EH (cell line): ENCODE measurements at regions not wholly inside any gene's neighbourhood (a gene's known extent, or its start where the extent isn't known, plus 50 kb on each side); places are given as distances from the start of the nearest gene placed in this dataset.
"Not testable (repeated sequence)": the region's sequence is repeated elsewhere in the genome, so short reads cannot be mapped to it uniquely, and the experiment has no call there.

Experiments used
- DNase-seq: peaks from one replicate; pipeline ENCODE4 v3.0.0-alpha.2; 2015; ENCODE audit warnings: low read depth

GRCh38 chr2:149703281-149703680, 115.7 kb upstream of the MMADHC start:
- peak; percentile 25 for DNase-seq

GRCh38 chr2:149702571-149702970, 115.0 kb upstream of the MMADHC start:
- no peak for DNase-seq

GRCh38 chr2:149701241-149701640, 113.7 kb upstream of the MMADHC start:
- DNase-seq, result no peak

GRCh38 chr2:149692961-149693396, 105.4 kb upstream of the MMADHC start:
- DNase-seq, result peak; percentile 81

- peak; percentile 39 for DNase-seq
Measured at GRCh38 chr2:149690825-149691224, 103.2 kb upstream of the MMADHC start.

GRCh38 chr2:149687052-149687427, 99.5 kb upstream of the MMADHC start:
- no peak for DNase-seq

- no peak for DNase-seq
Measured at GRCh38 chr2:149686136-149687051, 98.8 kb upstream of the MMADHC start.

GRCh38 chr2:149685401-149685800, 97.8 kb upstream of the MMADHC start:
- not testable (repeated sequence) for DNase-seq

GRCh38 chr2:149679286-149679685, 91.7 kb upstream of the MMADHC start:
- peak; percentile 90 for DNase-seq

GRCh38 chr2:149677416-149677815, 89.8 kb upstream of the MMADHC start:
- DNase-seq, result no peak

- DNase-seq, result no peak
Measured at GRCh38 chr2:149670086-149670485, 82.5 kb upstream of the MMADHC start.

GRCh38 chr2:149666809-149667320, 79.3 kb upstream of the MMADHC start:
- DNase-seq, result no peak

- no peak for DNase-seq
Measured at GRCh38 chr2:149664896-149665295, 77.3 kb upstream of the MMADHC start.

GRCh38 chr2:149662556-149662955, 75.0 kb upstream of the MMADHC start:
- no peak for DNase-seq

GRCh38 chr2:149661844-149662243, 74.3 kb upstream of the MMADHC start:
- DNase-seq, result peak; percentile 79

GRCh38 chr2:149658553-149658952, 71.0 kb upstream of the MMADHC start:
- DNase-seq, result peak; percentile 23

GRCh38 chr2:149657401-149658040, 69.9 kb upstream of the MMADHC start:
- DNase-seq, result no peak

- no peak for DNase-seq
Measured at GRCh38 chr2:149656996-149657395, 69.4 kb upstream of the MMADHC start.

GRCh38 chr2:149653831-149654445, 66.4 kb upstream of the MMADHC start:
- DNase-seq, result no peak

- no peak for DNase-seq
Measured at GRCh38 chr2:149652926-149653325, 65.4 kb upstream of the MMADHC start.

- DNase-seq, result no peak
Measured at GRCh38 chr2:149652526-149652925, 65.0 kb upstream of the MMADHC start.

- no peak for DNase-seq
Measured at GRCh38 chr2:149651229-149651628, 63.7 kb upstream of the MMADHC start.

GRCh38 chr2:149650006-149650405, 62.4 kb upstream of the MMADHC start:
- DNase-seq, result peak; percentile 54
